ENCODE measurements at regions not wholly inside any gene's neighbourhood (a gene's known extent, or its start where the extent isn't known, plus 50 kb on each side); places are given as distances from the start of the nearest gene placed in this dataset.

GRCh38 chr10:8130973-8131911, 76.8 kb downstream of the GATA3 start:
- Histone ChIP-seq H3K79me1 (ENCODE audit: low read depth in 1 of 2, low read length in 2 of 2) (no peaks in the 10 kb centered on the region), H3K4me3 (ENCODE audit: insufficient read depth, low read depth, low read length) (no peak overlapping the region), H3K23ac (ENCODE audit: low read depth, low read length) (no peak overlapping the region), H2BK15ac (ENCODE audit: low read depth, low read length) (no peak overlapping the region), H4K20me1 (ENCODE audit: insufficient read depth, low read length) (no peaks in the 10 kb centered on the region), H3K9me3 (ENCODE audit: control insufficient read depth, insufficient read depth, low read length) (peaks cover 10% of the 10 kb centered on the region), H3K27me3 (ENCODE audit: control insufficient read depth, insufficient read depth, low read length) (no peaks in the 10 kb centered on the region), H4K5ac (ENCODE audit: low read depth, low read length) (no peak overlapping the region), H2BK20ac (ENCODE audit: low read depth, low read length) (no peak overlapping the region), H3K9me1 (ENCODE audit: insufficient read depth, low read length) (no peaks in the 10 kb centered on the region), H2BK120ac (ENCODE audit: low read depth, low read length) (no peak overlapping the region), H3K18ac (ENCODE audit: low read depth, low read length) (no peak overlapping the region), H2AK5ac (ENCODE audit: low read depth, low read length) (no peak overlapping the region), H4K91ac (ENCODE audit: insufficient read depth, low read depth, low read length) (no peak overlapping the region), H3K36me3 (ENCODE audit: control insufficient read depth, insufficient read depth, low read length) (no peaks in the 10 kb centered on the region), H4K8ac (ENCODE audit: low read depth in 2 of 2, low read length in 2 of 2) (no peak overlapping the region), H3K56ac (ENCODE audit: extremely low read depth, insufficient read depth, low read length) (no peak overlapping the region), H3K4me1 (ENCODE audit: control insufficient read depth, insufficient read depth, low read length) (no peaks in the 10 kb centered on the region), H3K4me2 (ENCODE audit: low read depth, low read length) (no peak overlapping the region), H2AFZ (replicated peaks; ENCODE audit: low read length, poor library complexity) (no peak overlapping the region), H3K4ac (ENCODE audit: low read depth, low read length) (no peak overlapping the region), H2AK9ac (replicated peaks; ENCODE audit: low read depth, low read length, poor library complexity) (no peak overlapping the region), H3K27ac (ENCODE audit: insufficient read depth, low read length) (no peak overlapping the region), H2BK5ac (ENCODE audit: low read depth, low read length, poor library complexity, severe bottlenecking) (no peak overlapping the region), H3K9ac (ENCODE audit: low read depth, low read length) (no peak overlapping the region), H3K14ac (replicated peaks; ENCODE audit: low read depth, low read length) (no peak overlapping the region)
- CTCF ChIA-PET: interaction anchor here (0.6 kb wide), 1 partner anchor 275 kb away, joined by 6 read pairs; no protein-coding TSS in a partner anchor
- dilution Hi-C loops (cut with HindIII; ENCODE audit: low sequenced_read_pairs, unreplicated experiment): no loop called here
- POLR2A ChIA-PET (ENCODE audit: unreplicated experiment): no interaction called here
- intact Hi-C loops (cut with micrococcal nuclease): no loop called here
- no peak for ATAC-seq (ENCODE audit: low read depth)
- no TSS peak for BruUV-seq (replicated peaks)
- DNase-seq: peak; percentile 15
- in situ Hi-C loops (cut with MboI; ENCODE audit: low sequenced_read_pairs): no loop called here
- WGBS, 2 experiments (ENCODE audit: extremely low coverage in 2 of 2, insufficient read length in 1 of 2): no CpG with 5 or more reads among the region's 8 CpGs
- TF ChIP-seq USF2 (IDR thresholded peaks at IDR 0.05; ENCODE audit: low read depth, low read length) (no peak), NFE2L2 (IDR thresholded peaks at IDR 0.05; ENCODE audit: low read depth, low read length) (no peak), MAFK (IDR thresholded peaks at IDR 0.05; ENCODE audit: low read depth, low read length) (no peak), CEBPB (IDR thresholded peaks at IDR 0.05; ENCODE audit: low read depth, low read length) (no peak), RFX5 (IDR thresholded peaks at IDR 0.05; ENCODE audit: low read depth, low read length) (no peak), RCOR1 (IDR thresholded peaks at IDR 0.05; ENCODE audit: insufficient replicate concordance, low read length) (no peak), ELK1 (IDR thresholded peaks at IDR 0.05; ENCODE audit: borderline replicate concordance, low read depth, low read length) (no peak), RAD21 (IDR thresholded peaks at IDR 0.05; ENCODE audit: low read length) (no peak), CTCF (conservative IDR thresholded peaks at IDR 0.05; ENCODE audit: low read depth, low read length) (no peak), BHLHE40 (IDR thresholded peaks at IDR 0.05; ENCODE audit: low read depth, low read length) (no peak), CHD1 (IDR thresholded peaks at IDR 0.05; ENCODE audit: low read depth, low read length) (no peak), SMC3 (IDR thresholded peaks at IDR 0.05; ENCODE audit: low read depth, low read length) (no peak), MAZ (IDR thresholded peaks at IDR 0.05; ENCODE audit: borderline replicate concordance, low read depth, low read length) (no peak), FOS (IDR thresholded peaks at IDR 0.05; ENCODE audit: low read depth, low read length) (no peak), POLR2A (IDR thresholded peaks at IDR 0.05; ENCODE audit: low read depth, low read length) (no peak)

Data from IMR-90 (cell line).